Adrenal gland (tissue), 9 donors: ENCODE measurements at regions not wholly inside any gene's neighbourhood (a gene's known extent, or its start where the extent isn't known, plus 50 kb on each side); places are given as distances from the start of the nearest gene placed in this dataset.
A peak's percentile ranks its signal among the peaks of the same experiment; 100 is the strongest.

Source experiments
- DNase-seq, 7 donors: peaks; one replicate each; pipeline ENCODE4 v3.0.0-alpha.2; 2019 to 2020
- H3K27ac ChIP-seq, 5 donors: fragments of 200-600 bp; sonication (generic) in 4 of 5; 1 replicate in 3 of 5; 2 replicates in 2 of 5; pipeline versions ENCODE4 v1.5.1 to v1.8.0; 2016 to 2020; ENCODE audit warnings: mild to moderate bottlenecking in 1 of 5
- H3K27me3 ChIP-seq: fragments of 200-600 bp; 2 replicates; pipeline ENCODE4 v1.8.0; 2021
- H3K36me3 ChIP-seq, 2 donors: fragments of 200-600 bp; replicated peaks in 1 of 2; 1 replicate in 1 of 2; 2 replicates in 1 of 2; pipeline versions ENCODE4 v1.5.1 to v1.8.0; 2018 to 2022
- H3K4me1 ChIP-seq, 2 donors: fragments of 200-600 bp; replicated peaks in 1 of 2; 1 replicate in 1 of 2; 2 replicates in 1 of 2; pipeline versions ENCODE4 v1.5.1 to v1.8.0; 2018 to 2021
- H3K4me3 ChIP-seq, 4 donors: fragments of 200-600 bp; sonication (generic) in 3 of 4; one replicate each; pipeline ENCODE4 v1.5.1; 2016 to 2018
- H3K9me3 ChIP-seq, 3 donors: fragments of 200-600 bp; sonication (generic) in 1 of 3; replicated peaks in 1 of 3; 1 replicate in 2 of 3; 2 replicates in 1 of 3; pipeline versions ENCODE4 v1.5.1 to v1.8.0; 2016 to 2021
- CTCF ChIP-seq, 6 experiments: fragments of 450-650 bp in 4 of 6; fragments of 200-600 bp in 2 of 6; sonication (generic) in 1 of 6; IDR thresholded peaks; 1 replicate in 5 of 6; 2 replicates in 1 of 6; pipeline versions ENCODE4 v1.5.1 to v1.8.0; 2016 to 2021; ENCODE audit warnings: antibody characterized with exemption in 6 of 6, mild to moderate bottlenecking in 2 of 6, moderate library complexity in 1 of 6
- POLR2A ChIP-seq, 2 donors: fragments of 450-650 bp; IDR thresholded peaks; one replicate each; pipeline ENCODE4 v1.6.1; 2017; ENCODE audit warnings: antibody characterized with exemption in 2 of 2, mild to moderate bottlenecking in 2 of 2, moderate library complexity in 1 of 2
- WGBS, 4 donors: extraction: QIAGEN DNeasy Blood & Tissue Kit in 2 of 4; methylation state at CpG; one replicate each; pipeline versions ENCODE4 v1.1.5 to v1.1.7; 2013 to 2017; 5-methylcytosine and 5-hydroxymethylcytosine counted together
- intact Hi-C, 2 donors: fragments of 100-400 bp; cut with DNase I; formaldehyde crosslinking; loops; one replicate each; pipeline versions ENCODE4 v1.14.1 to v1.15.0; 2022 to 2023
- donor health status: healthy with polysubstance abuse.
- donor health status: Bipolar disorder and iron deficiency.
- donor health status: DM: yes; HTN: yes; CAD: no.
- donor health status: DM: no; HTN: no; CAD: no.
- donor health status: DM: no; HTN: no; CAD: no.

- Histone ChIP-seq H3K4me1 (no peaks in the 10 kb centered on the region), H3K9me3 (no peaks in the 10 kb centered on the region), H3K27me3 (no peaks in the 10 kb centered on the region), H3K27ac (no peak overlapping the region), H3K4me3 (no peak overlapping the region), H3K36me3 (no peaks in the 10 kb centered on the region)
- no peak for TF ChIP-seq POLR2A (IDR thresholded peaks at IDR 0.05)
- intact Hi-C loops, result no loop called here
- 56 to 71% (median 68%) methylated on average over 4 of the region's 4 CpGs for WGBS, 4 donors
- no peak for DNase-seq
Measured at GRCh38 chr7:28291559-28291958, 111.0 kb upstream of the JAZF1 start.

DNA sequence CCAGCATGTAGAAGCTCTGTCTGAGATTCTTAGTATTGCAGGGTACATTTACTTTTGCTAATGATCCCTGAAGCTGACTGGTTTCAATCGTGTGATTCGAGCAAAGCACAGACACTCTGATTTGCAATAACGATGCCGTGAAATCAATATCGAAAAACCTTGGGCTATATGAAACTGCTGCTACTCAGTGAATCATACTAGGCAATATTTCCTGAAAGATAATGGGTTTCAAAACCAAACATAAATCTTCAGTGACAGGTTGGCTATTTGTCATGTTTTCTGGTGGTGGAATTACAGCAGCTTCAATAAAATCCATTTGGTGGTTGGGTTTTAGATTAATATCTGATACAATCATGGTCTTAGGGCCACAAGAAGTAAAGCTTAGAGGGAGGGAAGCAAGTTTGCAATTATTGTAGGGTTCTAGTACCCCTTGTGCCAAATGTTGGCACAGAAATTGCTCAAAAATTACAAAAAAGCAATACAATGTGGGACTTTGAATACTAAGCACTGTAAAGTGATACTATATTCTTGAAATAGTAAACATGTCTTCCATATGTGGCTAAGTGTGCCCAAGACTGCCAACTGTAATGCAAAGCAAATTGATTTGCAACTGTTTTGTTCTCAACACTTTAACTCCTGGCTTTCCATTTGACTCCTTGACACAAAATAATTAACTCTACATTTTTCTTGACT, 112.4 kb upstream of the JAZF1 start:
- no peak overlapping the region for H3K4me3 ChIP-seq
- no peaks in the 10 kb centered on the region for H3K4me1 ChIP-seq
- no peaks in the 10 kb centered on the region for H3K27me3 ChIP-seq
- no peak overlapping the region for H3K27ac ChIP-seq
- H3K36me3 ChIP-seq, result no peaks in the 10 kb centered on the region
- TF ChIP-seq POLR2A (IDR thresholded peaks at IDR 0.05) (no peak), CTCF (IDR thresholded peaks at IDR 0.05) (no peak)
- WGBS, 4 donors, result 36 to 57% (median 47%) methylated on average over 5 of the region's 5 CpGs
- DNase-seq, result no peak
- intact Hi-C loops, result no loop called here
- H3K9me3 ChIP-seq, result no peaks in the 10 kb centered on the region

DNA sequence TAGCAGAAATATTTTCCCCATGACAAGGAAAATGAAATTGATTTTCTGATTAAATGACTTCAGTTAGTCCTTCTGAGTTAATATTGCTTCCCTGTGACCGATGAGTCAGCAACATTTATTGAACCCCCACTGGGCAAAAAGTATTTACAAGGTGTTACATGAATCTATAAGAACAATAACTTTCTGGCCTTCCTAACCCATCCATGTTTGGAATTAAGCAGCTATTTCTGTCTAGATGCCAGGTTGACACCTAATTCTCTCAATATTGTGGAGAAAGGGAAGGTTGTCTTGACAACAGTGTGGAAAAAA, 112.9 kb upstream of the JAZF1 start:
- H3K4me3 ChIP-seq, result no peak overlapping the region
- H3K27me3 ChIP-seq, result no peaks in the 10 kb centered on the region
- H3K27ac ChIP-seq, result no peak overlapping the region
- H3K9me3 ChIP-seq, result no peaks in the 10 kb centered on the region
- 86 to 94% (median 87%) methylated on average over 1 of the region's 1 CpG for WGBS, 4 donors
- no peak for DNase-seq
- intact Hi-C loops, result no loop called here
- no peaks in the 10 kb centered on the region for H3K36me3 ChIP-seq
- TF ChIP-seq CTCF (IDR thresholded peaks at IDR 0.05), result no peak
- no peak for TF ChIP-seq POLR2A (IDR thresholded peaks at IDR 0.05)
- no peaks in the 10 kb centered on the region for H3K4me1 ChIP-seq

DNA sequence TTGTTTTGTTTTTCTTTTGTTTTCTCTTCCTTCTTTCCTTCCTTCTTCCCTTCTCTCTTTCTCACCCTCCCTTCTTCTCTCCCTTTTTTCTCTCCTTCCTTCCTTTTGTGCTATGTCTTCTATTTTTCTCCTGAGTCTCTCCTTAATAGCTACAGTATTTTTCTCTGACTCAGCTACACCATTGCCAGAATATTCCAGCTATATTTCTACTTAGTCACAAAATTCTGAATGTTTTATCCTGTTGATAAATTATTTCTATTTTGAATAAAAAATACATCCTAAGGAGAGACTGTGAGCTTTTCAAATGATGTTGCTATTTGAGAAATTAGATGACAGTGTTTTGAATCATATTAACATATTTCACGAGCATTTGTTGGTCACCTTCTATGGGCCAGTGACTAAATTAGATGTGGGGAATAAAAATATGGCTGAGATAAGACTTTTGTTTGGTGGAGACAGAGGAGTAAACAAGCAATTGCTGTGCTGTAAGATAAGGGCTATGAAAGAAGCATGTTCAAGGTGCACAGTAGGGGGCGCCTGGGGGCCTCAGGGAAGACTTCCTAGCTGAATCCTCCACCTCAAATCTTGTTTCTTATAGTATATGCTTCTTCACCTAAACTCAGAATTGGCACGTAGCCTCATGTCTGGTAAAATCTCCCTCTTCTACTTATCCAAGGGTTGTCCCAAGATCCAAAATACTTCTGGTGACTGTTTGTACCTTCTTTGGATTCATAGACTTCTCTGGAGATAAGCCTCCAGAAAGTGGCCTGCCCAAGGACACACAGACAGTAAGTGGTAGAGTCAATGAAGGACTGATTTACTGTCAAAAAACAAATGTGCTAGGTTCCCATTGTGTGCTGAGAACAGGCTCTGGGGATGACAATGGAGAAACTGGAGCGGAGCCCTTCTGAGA, 115.5 kb upstream of the CREB5 start:
- TF ChIP-seq POLR2A (IDR thresholded peaks at IDR 0.05) (no peak), CTCF (IDR thresholded peaks at IDR 0.05) (peak in 4 of 6 experiments; percentile 13 to 50 (median 24))
- intact Hi-C loops, result loop anchor here in 1 of 2 donors (5.0 kb wide), 1 partner anchor 555 kb away; no protein-coding TSS in a partner anchor
- no peaks in the 10 kb centered on the region for H3K27me3 ChIP-seq
- peaks cover 0 to 8% of the 10 kb centered on the region in 2 donors for H3K4me1 ChIP-seq
- WGBS, 4 donors, result 51 to 66% (median 58%) methylated on average over 4 of the region's 4 CpGs
- no peaks in the 10 kb centered on the region for H3K9me3 ChIP-seq
- H3K27ac ChIP-seq, result no peak overlapping the region
- H3K4me3 ChIP-seq, result no peak overlapping the region
- peak in 5 of 7 donors; percentile 16 to 44 (median 32) for DNase-seq
- H3K36me3 ChIP-seq, result no peaks in the 10 kb centered on the region
